ENCODE measurements at regions not wholly inside any gene's neighbourhood (a gene's known extent, or its start where the extent isn't known, plus 50 kb on each side); places are given as distances from the start of the nearest gene placed in this dataset.
"Not testable (repeated sequence)": the region's sequence is repeated elsewhere in the genome, so short reads cannot be mapped to it uniquely, and the experiment has no call there.

- no peak overlapping the region for H3K4me3 Mint-ChIP-seq (ENCODE audit: low read depth)
- no peaks in the 10 kb centered on the region for H3K9me3 Mint-ChIP-seq (ENCODE audit: low read depth)
- H3K27ac Mint-ChIP-seq = no peak overlapping the region
- no peak for DNase-seq (ENCODE audit: low spot score, unreplicated experiment)
- no peaks in the 10 kb centered on the region for H3K36me3 Mint-ChIP-seq (ENCODE audit: insufficient read depth)
- TF ChIP-seq CTCF (IDR thresholded peaks at IDR 0.05; ENCODE audit: unreplicated experiment) = no peak
- H3K27me3 Mint-ChIP-seq = no peaks in the 10 kb centered on the region
- no peaks in the 10 kb centered on the region for H3K4me1 Mint-ChIP-seq (ENCODE audit: low read depth)
Observed at GRCh38 chr6:51314965-51315364, 496.3 kb downstream of the TFAP2B start.

GRCh38 chr6:51318674-51319073, 500.0 kb downstream of the TFAP2B start:
- no peak for TF ChIP-seq CTCF (IDR thresholded peaks at IDR 0.05; ENCODE audit: unreplicated experiment)
- no peaks in the 10 kb centered on the region for H3K36me3 Mint-ChIP-seq (ENCODE audit: insufficient read depth)
- no peaks in the 10 kb centered on the region for H3K4me1 Mint-ChIP-seq (ENCODE audit: low read depth)
- DNase-seq (ENCODE audit: low spot score, unreplicated experiment) = no peak
- peaks cover 14% of the 10 kb centered on the region for H3K9me3 Mint-ChIP-seq (ENCODE audit: low read depth)
- H3K27ac Mint-ChIP-seq = no peak overlapping the region
- no peaks in the 10 kb centered on the region for H3K27me3 Mint-ChIP-seq
- no peak overlapping the region for H3K4me3 Mint-ChIP-seq (ENCODE audit: low read depth)

GRCh38 chr6:51321477-51321876, 502.8 kb downstream of the TFAP2B start:
- H3K27ac Mint-ChIP-seq; H3K27me3 Mint-ChIP-seq; H3K36me3 Mint-ChIP-seq (ENCODE audit: insufficient read depth); H3K4me1 Mint-ChIP-seq (ENCODE audit: low read depth); DNase-seq (ENCODE audit: low spot score, unreplicated experiment); H3K4me3 Mint-ChIP-seq (ENCODE audit: low read depth): not testable (repeated sequence)
- peaks cover 14% of the 10 kb centered on the region for H3K9me3 Mint-ChIP-seq (ENCODE audit: low read depth)

- Mint-ChIP-seq H3K27me3 (no peaks in the 10 kb centered on the region), H3K4me3 (ENCODE audit: low read depth) (no peak overlapping the region), H3K36me3 (ENCODE audit: insufficient read depth) (no peaks in the 10 kb centered on the region), H3K27ac (no peak overlapping the region), H3K4me1 (ENCODE audit: low read depth) (no peaks in the 10 kb centered on the region), H3K9me3 (ENCODE audit: low read depth) (peaks cover 14% of the 10 kb centered on the region)
- no peak for DNase-seq (ENCODE audit: low spot score, unreplicated experiment)
- no peak for TF ChIP-seq CTCF (IDR thresholded peaks at IDR 0.05; ENCODE audit: unreplicated experiment)
Observed at GRCh38 chr6:51322505-51322904, 503.8 kb downstream of the TFAP2B start.

GRCh38 chr6:51323056-51323455, 504.4 kb downstream of the TFAP2B start:
- H3K36me3 Mint-ChIP-seq (ENCODE audit: insufficient read depth) = no peaks in the 10 kb centered on the region
- no peak for DNase-seq (ENCODE audit: low spot score, unreplicated experiment)
- no peaks in the 10 kb centered on the region for H3K27me3 Mint-ChIP-seq
- no peak for TF ChIP-seq CTCF (IDR thresholded peaks at IDR 0.05; ENCODE audit: unreplicated experiment)
- H3K27ac Mint-ChIP-seq = no peak overlapping the region
- no peak overlapping the region for H3K4me3 Mint-ChIP-seq (ENCODE audit: low read depth)
- H3K4me1 Mint-ChIP-seq (ENCODE audit: low read depth) = no peaks in the 10 kb centered on the region
- peaks cover 14% of the 10 kb centered on the region for H3K9me3 Mint-ChIP-seq (ENCODE audit: low read depth)

GRCh38 chr6:51330971-51331370, 512.3 kb downstream of the TFAP2B start:
- H3K27me3 Mint-ChIP-seq = no peaks in the 10 kb centered on the region
- TF ChIP-seq CTCF (IDR thresholded peaks at IDR 0.05; ENCODE audit: unreplicated experiment) = no peak
- H3K4me1 Mint-ChIP-seq (ENCODE audit: low read depth) = peaks cover 6% of the 10 kb centered on the region
- DNase-seq (ENCODE audit: low spot score, unreplicated experiment) = no peak
- no peak overlapping the region for H3K27ac Mint-ChIP-seq
- H3K9me3 Mint-ChIP-seq (ENCODE audit: low read depth) = no peaks in the 10 kb centered on the region
- no peak overlapping the region for H3K4me3 Mint-ChIP-seq (ENCODE audit: low read depth)
- no peaks in the 10 kb centered on the region for H3K36me3 Mint-ChIP-seq (ENCODE audit: insufficient read depth)
